Activated naive CD4-positive, alpha-beta T cell treated with anti-CD3 and anti-CD28 coated beads, Interleukin-2, amount 50 U/mL, for 72 hours (primary cell): ENCODE measurements at regions not wholly inside any gene's neighbourhood (a gene's known extent, or its start where the extent isn't known, plus 50 kb on each side); places are given as distances from the start of the nearest gene placed in this dataset.
"Not testable (repeated sequence)": the region's sequence is repeated elsewhere in the genome, so short reads cannot be mapped to it uniquely, and the experiment has no call there.

ENCODE experiments used
- ATAC-seq, 2 donors: fragments of 150-1000 bp; cut with Tn5 transposase; 2 replicates each; pipeline ENCODE4 v1.10.0; 2021; ENCODE audit warnings: mild to moderate bottlenecking in 2 of 2, moderate library complexity in 2 of 2
- DNase-seq, 2 donors: peaks; one replicate each; pipeline ENCODE4 v3.0.0; 2021 to 2022; ENCODE audit warnings: low spot score in 2 of 2
- H3K27ac Mint-ChIP-seq, 2 donors: one replicate each; pipeline ENCODE4 v1.8.0; 2022; ENCODE audit warnings: mild to moderate bottlenecking in 2 of 2, mixed read lengths in 2 of 2
- H3K36me3 Mint-ChIP-seq, 2 donors: one replicate each; pipeline ENCODE4 v1.8.0; 2022; ENCODE audit warnings: mixed read lengths in 2 of 2
- H3K9me3 Mint-ChIP-seq, 2 donors: one replicate each; pipeline ENCODE4 v1.8.0; 2022; ENCODE audit warnings: mixed read lengths in 2 of 2

DNA sequence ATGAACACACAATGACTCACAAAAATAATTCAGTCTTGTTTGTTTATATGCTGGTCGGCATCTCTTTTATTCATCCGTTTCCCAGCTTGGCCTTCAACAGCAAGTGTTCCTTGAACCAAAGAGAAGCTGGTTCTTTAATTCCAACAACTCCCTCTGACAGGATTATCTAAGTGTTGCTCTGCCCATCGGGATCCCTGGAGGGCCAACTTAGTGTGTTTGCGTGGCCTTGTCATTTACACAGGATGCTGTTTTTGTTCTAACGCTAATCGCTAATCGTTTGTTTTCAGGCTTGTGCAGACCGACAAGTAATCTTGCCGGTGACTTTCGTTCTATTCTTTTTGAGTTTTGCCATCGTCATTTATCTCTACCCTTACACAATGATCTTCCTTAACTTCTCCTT lies 267.4 kb upstream of the EXOC2 start:
- no peak for DNase-seq
- Mint-ChIP-seq H3K9me3 (no peaks in the 10 kb centered on the region), H3K27ac (no peak overlapping the region), H3K36me3 (no peaks in the 10 kb centered on the region)
- no peak for ATAC-seq

DNA sequence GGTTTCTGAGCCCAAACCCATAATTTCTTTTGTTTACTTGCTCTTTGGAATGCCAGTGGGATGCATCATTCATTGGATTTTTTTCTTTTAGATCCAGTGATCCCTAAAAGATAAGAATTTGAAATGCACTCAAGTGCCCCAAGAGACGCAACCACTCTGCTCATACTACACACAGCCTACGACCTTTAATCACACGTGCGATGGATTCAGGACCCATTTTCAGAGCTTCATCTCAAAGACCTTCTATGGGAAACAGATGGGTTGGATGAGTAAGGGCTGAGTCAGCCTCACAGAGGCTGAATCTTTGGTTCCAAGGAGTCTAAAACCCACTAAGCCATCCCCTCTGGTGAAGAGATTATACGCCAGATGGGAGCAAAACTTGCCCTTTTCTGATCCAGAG lies 265.5 kb upstream of the EXOC2 start:
- no peak for DNase-seq
- Mint-ChIP-seq H3K9me3 (no peaks in the 10 kb centered on the region), H3K36me3 (no peaks in the 10 kb centered on the region), H3K27ac (no peak overlapping the region)
- no peak for ATAC-seq

DNA sequence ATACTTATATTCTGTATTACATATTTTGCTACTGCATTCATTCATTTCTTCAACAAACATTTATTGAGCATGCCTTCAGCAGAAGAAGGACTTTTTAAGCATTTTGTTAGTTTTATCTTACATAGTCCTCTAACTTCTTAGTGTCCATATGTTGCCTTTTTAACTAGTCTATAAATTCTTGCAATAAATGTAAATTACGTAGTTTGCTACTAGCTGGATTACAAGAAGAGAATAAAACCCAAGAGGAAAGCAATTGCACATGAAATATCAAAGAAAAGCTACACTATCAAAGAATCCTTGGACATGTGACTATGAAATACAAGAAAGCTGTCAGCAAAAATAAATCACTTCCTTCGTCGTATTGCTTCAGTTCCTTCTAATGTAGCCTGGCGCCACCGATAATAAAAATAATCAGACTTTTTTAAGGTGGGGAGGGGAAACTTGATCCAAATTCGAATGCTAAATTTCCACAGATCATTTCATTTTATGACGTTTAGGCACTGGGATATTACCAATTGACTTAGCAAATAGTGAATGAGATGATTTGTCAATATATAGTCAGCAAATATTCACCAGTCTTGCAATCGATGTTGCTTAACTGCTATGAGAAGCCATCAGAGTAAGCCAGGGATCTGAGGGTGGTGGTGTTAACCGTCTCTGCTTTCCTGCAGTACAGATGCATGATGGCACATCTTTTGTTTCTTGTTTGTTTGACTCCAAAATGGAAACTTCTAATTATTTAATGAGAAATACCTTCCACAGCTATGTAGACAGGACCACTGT lies 258.7 kb upstream of the EXOC2 start:
- ATAC-seq (no peak), DNase-seq (no peak)
- Mint-ChIP-seq H3K9me3 (no peaks in the 10 kb centered on the region), H3K36me3 (no peaks in the 10 kb centered on the region), H3K27ac (no peak overlapping the region)

DNA sequence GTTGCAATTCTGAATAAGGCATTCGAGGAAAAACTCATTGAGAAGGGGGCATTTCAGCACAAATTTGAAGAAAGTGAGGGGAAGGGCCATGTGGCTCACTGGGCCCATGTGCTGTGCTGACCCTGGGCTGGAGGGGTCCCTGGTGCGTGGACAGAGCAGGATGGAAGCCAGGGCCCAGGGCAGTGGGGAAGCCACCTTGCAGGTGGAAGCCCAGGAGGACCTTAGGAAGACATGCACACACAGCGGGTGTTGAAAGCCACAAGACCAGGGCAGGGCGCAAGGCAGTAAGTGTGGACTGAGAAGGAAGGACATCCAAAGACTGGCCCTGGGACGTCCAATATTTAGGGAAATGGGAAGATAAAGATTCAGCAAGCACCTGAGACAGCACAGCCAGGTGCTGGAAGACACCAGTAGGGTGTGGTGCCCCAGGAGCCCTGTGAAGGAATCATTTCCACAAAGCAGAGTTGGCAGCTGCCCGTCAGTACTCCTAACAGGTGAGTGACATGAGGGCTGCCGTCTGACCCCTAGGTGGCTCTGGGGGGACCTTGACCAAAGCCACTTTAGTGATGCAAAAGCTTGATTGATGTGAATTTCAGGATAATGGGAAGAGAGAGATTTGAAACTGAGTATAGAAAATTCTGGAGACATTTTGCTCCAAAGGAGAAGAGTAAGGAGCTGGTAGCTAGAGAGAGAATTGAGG lies 254.4 kb upstream of the EXOC2 start:
- Mint-ChIP-seq H3K36me3 (no peaks in the 10 kb centered on the region), H3K9me3 (no peaks in the 10 kb centered on the region), H3K27ac (no peak overlapping the region)
- ATAC-seq: no peak
- no peak for DNase-seq

DNA sequence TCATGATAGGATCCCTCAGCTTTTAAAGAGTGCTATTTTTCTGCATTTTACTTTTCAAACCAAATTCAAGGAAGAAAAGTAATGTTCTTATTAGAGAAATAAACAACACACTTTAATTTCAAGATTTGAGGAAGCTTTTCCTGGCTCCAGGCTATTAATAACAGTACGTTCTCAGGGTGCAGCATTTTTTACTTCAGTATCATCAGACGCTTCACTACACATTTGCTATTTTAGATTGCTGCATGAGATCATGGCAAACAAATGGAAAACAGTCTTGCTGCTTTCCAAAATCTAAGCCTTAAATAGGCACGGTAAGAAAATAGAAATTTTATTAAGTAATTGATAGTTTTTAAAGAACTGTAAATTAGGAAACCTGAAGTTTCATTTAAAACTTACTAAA lies 253.6 kb upstream of the EXOC2 start:
- DNase-seq (no peak), ATAC-seq (no peak)
- no peak overlapping the region for H3K27ac Mint-ChIP-seq
- H3K9me3 Mint-ChIP-seq: no peaks in the 10 kb centered on the region
- H3K36me3 Mint-ChIP-seq: no peaks in the 10 kb centered on the region

DNA sequence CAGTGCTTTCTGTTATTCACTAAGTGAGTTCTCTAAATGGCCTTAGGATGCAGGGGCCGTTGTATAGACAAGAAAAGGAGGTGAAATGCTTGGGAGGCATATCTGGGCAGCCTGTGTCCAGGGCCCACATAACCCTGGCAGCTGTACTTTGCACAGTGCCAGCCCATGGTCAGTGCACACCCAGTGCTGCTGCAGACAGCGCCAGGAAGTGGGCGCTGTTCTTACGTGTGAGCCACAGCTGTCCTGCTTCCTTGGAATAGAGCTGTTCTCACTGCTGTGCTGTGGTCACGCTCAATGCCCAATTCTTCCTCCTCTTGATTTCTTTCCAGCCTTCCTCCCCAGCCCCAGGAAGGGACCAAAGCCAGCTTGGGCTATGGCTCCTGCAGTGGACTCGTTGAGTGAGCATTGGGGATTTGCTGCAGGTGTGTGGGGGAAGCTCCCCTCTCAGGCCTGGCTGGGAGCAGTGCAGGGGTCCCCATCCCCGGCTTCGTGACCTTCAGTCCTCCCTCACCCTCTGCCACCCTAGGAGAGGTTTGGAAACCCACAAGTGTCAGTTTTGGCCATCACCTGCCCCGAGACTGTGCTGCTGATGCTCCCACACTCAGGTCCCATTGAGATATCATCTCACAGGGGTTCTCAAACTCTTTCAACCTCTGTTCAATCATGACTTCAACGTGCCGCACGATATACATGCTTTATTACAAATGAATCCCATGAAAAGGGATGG lies 246.8 kb upstream of the EXOC2 start:
- DNase-seq: no peak
- H3K36me3 Mint-ChIP-seq: no peaks in the 10 kb centered on the region
- ATAC-seq: no peak
- H3K9me3 Mint-ChIP-seq: no peaks in the 10 kb centered on the region
- no peak overlapping the region for H3K27ac Mint-ChIP-seq

DNA sequence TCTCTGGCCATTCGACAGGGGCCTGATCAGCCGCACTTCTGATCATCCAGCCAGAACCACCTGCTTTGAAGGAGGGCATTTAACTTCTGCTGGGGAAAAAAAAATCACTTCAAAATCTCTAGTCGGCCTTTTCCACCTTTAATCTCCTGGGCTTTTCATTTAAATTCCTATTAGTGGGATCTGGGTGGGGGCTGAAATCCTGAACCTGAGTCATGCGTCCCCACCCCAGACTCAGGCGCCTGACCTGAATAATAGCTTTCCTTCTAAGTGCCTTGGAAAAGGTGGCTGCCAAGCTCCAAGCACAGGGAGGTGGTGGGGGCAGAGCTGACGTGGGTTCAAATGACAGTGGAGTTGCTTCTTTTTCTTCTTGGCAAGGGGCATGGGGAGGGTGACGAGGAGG lies 246.0 kb upstream of the EXOC2 start:
- Mint-ChIP-seq H3K36me3 (no peaks in the 10 kb centered on the region), H3K9me3 (no peaks in the 10 kb centered on the region), H3K27ac (no peak overlapping the region)
- DNase-seq (no peak), ATAC-seq (no peak)

DNA sequence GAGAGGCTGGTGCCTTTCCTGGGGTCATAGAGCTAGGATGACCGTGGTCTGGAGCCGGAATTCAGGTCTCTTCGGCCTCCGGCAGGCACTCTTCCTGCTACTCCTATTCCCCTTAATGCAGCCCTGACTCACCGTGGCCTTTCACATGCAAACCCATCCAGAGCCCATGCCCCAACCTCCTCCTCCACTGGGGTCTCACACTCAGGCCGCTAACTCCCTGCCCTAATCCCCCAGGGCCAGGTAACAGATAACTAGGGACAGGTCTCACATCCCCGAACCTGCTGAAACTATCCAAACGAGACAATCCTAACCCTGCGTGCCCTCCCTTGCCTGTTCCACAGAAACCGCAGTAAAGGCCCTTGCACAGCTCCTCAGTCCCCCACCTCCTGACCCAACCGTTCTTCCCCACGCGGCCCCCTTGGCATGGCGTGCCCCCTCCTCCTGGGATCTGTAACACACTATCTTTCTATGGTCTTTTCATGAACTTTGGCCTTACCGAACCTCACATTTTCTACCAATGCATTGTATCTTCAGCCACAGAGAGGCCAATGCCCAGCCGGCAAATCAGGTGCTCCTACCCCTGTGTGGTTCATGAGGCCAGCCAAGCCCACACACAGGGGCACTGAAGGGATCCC lies 245.4 kb upstream of the EXOC2 start:
- H3K9me3 Mint-ChIP-seq: no peaks in the 10 kb centered on the region
- no peak for ATAC-seq
- no peaks in the 10 kb centered on the region for H3K36me3 Mint-ChIP-seq
- no peak overlapping the region for H3K27ac Mint-ChIP-seq
- no peak for DNase-seq

DNA sequence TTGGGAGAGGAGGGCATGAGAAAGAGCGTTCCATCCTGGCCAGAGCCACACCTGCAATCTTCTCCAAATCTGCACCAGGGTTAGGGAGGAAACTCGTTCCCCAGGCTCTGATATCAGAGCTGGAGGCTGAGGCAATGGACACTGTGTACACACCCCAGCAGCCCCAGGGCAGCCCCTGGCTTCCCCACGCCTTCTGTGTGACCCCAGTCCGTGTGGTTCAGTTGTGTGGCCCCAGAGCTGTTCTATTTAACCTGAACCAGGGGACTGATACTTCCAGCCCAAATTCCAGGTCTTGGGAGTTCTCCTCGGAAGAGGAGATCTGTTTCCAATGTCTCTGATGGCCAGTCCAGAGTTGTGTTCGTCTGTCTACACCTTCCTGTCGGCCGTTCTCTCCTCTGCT lies 242.6 kb upstream of the EXOC2 start:
- Mint-ChIP-seq H3K27ac (no peak overlapping the region), H3K9me3 (no peaks in the 10 kb centered on the region), H3K36me3 (no peaks in the 10 kb centered on the region)
- ATAC-seq (no peak), DNase-seq (no peak)

DNA sequence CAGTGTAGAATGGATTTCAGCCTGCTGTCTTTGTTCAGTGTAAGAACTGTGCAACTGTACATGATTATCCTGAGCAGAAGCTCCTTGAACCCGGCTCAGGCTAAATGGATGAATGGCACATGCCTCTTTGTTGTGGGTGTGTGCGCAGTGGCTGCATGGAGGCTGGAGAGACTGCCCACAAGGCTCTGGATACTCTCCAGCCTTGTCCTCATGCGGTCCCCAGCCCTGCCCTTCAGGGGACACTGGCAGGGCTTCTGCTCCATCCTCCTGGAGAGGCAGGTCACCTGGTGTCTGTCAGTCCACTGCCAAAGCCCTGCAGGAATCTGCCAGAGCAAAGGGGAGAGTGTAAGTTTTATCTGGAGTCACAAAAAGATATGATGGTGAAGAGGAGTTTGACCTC lies 241.7 kb upstream of the EXOC2 start:
- ATAC-seq: no peak
- no peaks in the 10 kb centered on the region for H3K9me3 Mint-ChIP-seq
- H3K27ac Mint-ChIP-seq: no peak overlapping the region
- H3K36me3 Mint-ChIP-seq: no peaks in the 10 kb centered on the region
- no peak for DNase-seq

DNA sequence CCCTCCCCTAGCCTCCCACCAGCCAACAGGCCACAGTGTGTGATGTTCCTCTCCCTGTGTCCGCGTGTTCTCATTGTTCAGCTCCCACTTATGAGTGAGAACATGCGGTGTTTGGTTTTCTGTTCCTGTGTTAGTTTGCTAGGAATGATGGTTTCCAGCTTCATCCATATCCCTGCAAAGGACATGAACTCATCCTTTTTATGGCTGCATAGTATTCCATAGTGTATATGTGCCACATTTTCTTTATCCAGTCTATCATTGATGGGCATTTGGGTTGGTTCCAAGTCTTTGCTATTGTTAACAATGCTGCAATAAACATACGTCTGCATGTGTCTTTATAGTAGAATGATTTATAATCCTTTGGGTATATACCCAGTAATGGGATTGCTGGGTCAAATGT lies 239.0 kb upstream of the EXOC2 start:
- not testable (repeated sequence) for H3K9me3 Mint-ChIP-seq, DNase-seq, H3K27ac Mint-ChIP-seq, ATAC-seq, H3K36me3 Mint-ChIP-seq

DNA sequence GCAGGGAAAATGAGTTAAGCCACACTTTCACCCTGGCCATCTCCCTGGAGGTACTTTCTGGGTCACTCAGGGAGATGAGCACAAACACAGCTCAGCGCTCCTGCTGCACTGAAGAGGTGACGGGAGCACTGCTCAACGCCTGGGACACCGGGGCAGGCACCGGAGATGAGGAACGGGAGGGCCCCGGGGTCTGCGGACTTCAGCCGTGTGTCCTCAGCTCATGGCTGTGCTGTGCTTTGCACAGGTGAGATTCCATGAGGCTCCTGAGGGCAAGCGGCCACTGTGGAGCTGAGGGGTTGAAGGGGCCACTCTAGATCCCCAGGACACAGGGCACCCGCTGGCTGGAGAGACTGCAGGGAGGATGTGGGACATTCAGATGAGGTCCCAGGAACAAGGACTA lies 234.2 kb upstream of the EXOC2 start:
- Mint-ChIP-seq H3K27ac (no peak overlapping the region), H3K36me3 (no peaks in the 10 kb centered on the region), H3K9me3 (peaks cover 3 to 14% of the 10 kb centered on the region in 2 donors)
- DNase-seq: no peak
- no peak for ATAC-seq

DNA sequence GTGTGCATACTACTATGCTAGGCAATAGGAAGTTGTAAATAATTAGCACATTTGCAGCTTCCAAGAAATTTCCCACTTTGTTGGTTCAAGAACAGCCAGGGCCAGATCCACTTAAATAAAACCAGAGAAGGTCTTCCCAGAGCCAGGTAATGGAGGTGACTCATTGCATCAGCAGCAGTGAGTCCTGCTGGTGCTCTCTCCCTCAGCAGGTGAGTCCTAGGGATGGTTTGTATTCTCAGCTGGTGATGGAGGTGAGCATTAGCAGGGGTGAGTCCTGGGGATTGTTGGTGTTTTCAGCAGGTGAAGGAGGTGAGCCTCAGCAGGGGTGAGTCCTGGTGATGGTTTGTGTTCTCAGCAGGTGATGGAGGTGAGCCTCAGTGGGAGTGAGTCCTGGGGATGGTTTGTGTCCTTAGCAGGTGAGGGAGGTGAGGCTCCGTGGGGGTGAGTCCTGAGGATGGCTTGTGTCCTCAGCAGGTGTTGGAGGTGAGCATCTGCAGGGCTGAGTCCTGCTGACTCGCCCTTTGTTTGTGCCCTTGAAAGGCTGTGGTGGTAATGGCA lies 232.8 kb upstream of the EXOC2 start:
- peaks cover 9 to 19% of the 10 kb centered on the region in 2 donors for H3K9me3 Mint-ChIP-seq
- H3K27ac Mint-ChIP-seq: no peak overlapping the region
- ATAC-seq (no peak), DNase-seq (no peak)
- H3K36me3 Mint-ChIP-seq: peaks cover 6% of the 10 kb centered on the region in 2 donors

DNA sequence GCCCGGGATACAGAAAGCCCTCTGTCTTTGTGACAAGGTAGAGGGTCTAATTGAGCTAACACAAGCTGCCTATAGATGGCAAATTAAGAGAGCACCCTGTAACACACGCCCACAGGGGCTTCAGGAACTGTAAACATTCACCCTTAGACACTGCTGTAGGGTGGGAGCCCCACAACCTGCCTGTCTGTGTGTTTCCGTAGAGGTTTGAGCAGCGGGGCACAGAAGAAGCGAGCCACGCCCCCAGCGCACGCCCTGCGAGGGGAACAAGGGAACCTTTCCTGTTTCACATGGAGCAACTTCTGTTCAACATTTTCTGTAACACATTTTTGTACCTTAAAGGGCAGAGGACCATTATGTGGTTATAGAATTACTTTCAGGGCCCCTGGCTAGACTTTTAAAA lies 231.7 kb upstream of the EXOC2 start:
- Mint-ChIP-seq H3K27ac (no peak overlapping the region), H3K36me3 (peaks cover 6 to 12% of the 10 kb centered on the region in 2 donors), H3K9me3 (peaks cover 12 to 26% of the 10 kb centered on the region in 2 donors)
- DNase-seq (no peak), ATAC-seq (no peak)

DNA sequence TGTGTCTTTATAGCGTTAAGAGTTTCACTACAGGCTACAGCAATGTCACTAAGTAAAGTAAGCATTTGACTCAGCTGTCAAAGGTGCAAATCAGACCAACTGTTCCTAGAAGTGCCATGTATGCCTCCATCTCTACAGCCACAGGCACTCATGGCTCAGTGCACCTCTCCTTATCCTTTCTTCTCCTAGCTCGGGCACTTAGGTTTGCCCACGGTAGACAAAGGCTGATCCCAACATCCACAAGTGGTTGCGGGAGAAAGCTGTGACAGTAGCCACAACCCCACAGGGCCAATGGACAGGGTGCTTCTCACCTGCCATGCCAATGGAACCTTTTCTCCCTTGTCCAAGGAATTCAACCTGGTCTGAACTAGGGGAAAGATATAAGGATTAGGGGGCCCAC lies 228.5 kb upstream of the EXOC2 start:
- DNase-seq: no peak
- Mint-ChIP-seq H3K27ac (no peak overlapping the region), H3K36me3 (peaks cover 11 to 24% of the 10 kb centered on the region in 2 donors), H3K9me3 (peaks cover 21 to 43% of the 10 kb centered on the region in 2 donors)
- no peak for ATAC-seq

DNA sequence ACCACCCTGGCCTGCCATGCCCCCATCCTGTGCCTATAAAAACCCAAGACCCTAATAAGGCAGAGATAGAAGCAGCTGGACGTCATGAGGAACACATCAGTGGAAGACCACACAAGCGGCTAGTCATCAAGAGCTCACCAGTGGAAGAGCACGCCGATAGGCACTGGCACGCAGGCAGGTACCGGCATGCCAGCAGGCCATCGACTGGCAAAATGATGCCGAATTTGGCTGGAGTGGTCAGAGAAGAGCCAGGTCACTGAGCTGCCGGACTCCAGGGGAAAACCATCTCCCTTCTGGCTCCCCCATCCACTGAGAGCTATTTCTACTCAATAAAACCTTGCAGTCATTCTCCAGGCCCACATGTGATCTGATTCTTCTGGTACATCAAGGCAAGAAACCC lies 227.6 kb upstream of the EXOC2 start:
- ATAC-seq (no peak), DNase-seq (no peak)
- H3K9me3 Mint-ChIP-seq: peaks cover 21 to 43% of the 10 kb centered on the region in 2 donors
- no peak overlapping the region for H3K27ac Mint-ChIP-seq
- H3K36me3 Mint-ChIP-seq: peaks cover 11 to 24% of the 10 kb centered on the region in 2 donors

DNA sequence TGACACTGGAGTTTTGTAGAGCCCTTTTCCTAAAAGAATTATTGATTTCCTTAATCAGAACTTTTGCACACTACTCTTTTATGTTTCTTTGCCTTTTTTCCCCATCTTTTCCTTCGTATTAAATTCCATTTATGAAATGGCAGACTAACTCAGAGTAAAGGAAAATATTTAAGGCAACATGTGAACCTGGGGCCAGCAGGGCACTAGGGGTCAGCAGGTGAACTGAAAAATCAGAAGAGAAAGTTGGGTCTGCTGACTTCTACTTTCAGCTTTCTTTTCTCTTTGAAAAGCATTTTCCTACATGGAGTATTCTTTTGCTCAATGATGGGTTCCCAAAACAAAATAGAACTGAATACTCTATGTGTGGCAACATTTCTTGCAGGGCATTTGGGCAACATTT lies 226.6 kb upstream of the EXOC2 start:
- Mint-ChIP-seq H3K27ac (no peak overlapping the region), H3K9me3 (peaks cover 21 to 43% of the 10 kb centered on the region in 2 donors), H3K36me3 (peaks cover 11 to 24% of the 10 kb centered on the region in 2 donors)
- ATAC-seq: no peak
- DNase-seq: no peak
